LNCaP clone FGC (cell line): ENCODE measurements at regions not wholly inside any gene's neighbourhood (a gene's known extent, or its start where the extent isn't known, plus 50 kb on each side); places are given as distances from the start of the nearest gene placed in this dataset.

Source experiments
- DNase-seq: peaks from one replicate; pipeline ENCODE4 v3.0.0-alpha.2; 2011; ENCODE audit warnings: low read depth
- H3K4me3 ChIP-seq: 2 replicates; pipeline ENCODE4 v1.5.1; 2011; ENCODE audit warnings: mild to moderate bottlenecking, low read depth, low read length, control low read depth
- CTCF ChIP-seq: IDR thresholded peaks from 2 replicates; pipeline ENCODE4 v1.5.1; 2012; ENCODE audit warnings: mild to moderate bottlenecking; ENCODE audit not compliant: control insufficient read depth, insufficient read depth; ENCODE audit errors: extremely low read depth

GRCh38 chrX:69238114-69238886, 73.0 kb upstream of the PJA1 start:
- peak; percentile 8 for DNase-seq
- H3K4me3 ChIP-seq: no peak overlapping the region
- no peak for TF ChIP-seq CTCF

- DNase-seq: no peak
- no peak overlapping the region for H3K4me3 ChIP-seq
- no peak for TF ChIP-seq CTCF
These were observed 72.0 kb upstream of the PJA1 start for GRCh38 chrX:69237236-69237635.

- no peak for DNase-seq
- TF ChIP-seq CTCF: no peak
- H3K4me3 ChIP-seq: no peak overlapping the region
These were observed 71.4 kb upstream of the PJA1 start for GRCh38 chrX:69236641-69237040.

- TF ChIP-seq CTCF: no peak
- no peak for DNase-seq
- H3K4me3 ChIP-seq: no peak overlapping the region
These were observed 69.4 kb upstream of the PJA1 start for GRCh38 chrX:69234624-69235023.

- H3K4me3 ChIP-seq: no peak overlapping the region
- TF ChIP-seq CTCF: no peak
- no peak for DNase-seq
These were observed 67.7 kb upstream of the PJA1 start for GRCh38 chrX:69232945-69233344.

- DNase-seq: no peak
- no peak for TF ChIP-seq CTCF
- no peak overlapping the region for H3K4me3 ChIP-seq
These were observed 66.7 kb upstream of the PJA1 start for GRCh38 chrX:69231903-69232302.

- DNase-seq: no peak
- TF ChIP-seq CTCF: no peak
- H3K4me3 ChIP-seq: no peak overlapping the region
These were observed 64.2 kb upstream of the PJA1 start for GRCh38 chrX:69229436-69229835.
